GM21447 (cell line): ENCODE measurements at regions not wholly inside any gene's neighbourhood (a gene's known extent, or its start where the extent isn't known, plus 50 kb on each side); places are given as distances from the start of the nearest gene placed in this dataset.

ENCODE experiments used
- ATAC-seq: cut with Tn5 transposase; IDR thresholded peaks from one replicate; pipeline ENCODE4 v1.9.1; 2021; ENCODE audit not compliant: unreplicated experiment

- ATAC-seq = no peak
Measured at GRCh38 chr1:39107341-39108290, 81.5 kb downstream of the NDUFS5 start.

GRCh38 chr1:39109644-39110043 is 83.5 kb downstream of the NDUFS5 start:
- ATAC-seq = no peak

- no peak for ATAC-seq
Measured at GRCh38 chr1:39110325-39110851, 84.2 kb downstream of the NDUFS5 start.

- no peak for ATAC-seq
Measured at GRCh38 chr1:39110882-39111281, 84.7 kb downstream of the NDUFS5 start.

GRCh38 chr1:39113109-39113743 is 87.1 kb downstream of the NDUFS5 start:
- ATAC-seq = no peak

- no peak for ATAC-seq
Measured at GRCh38 chr1:39115271-39116110, 89.0 kb upstream of the MACF1 start.

GRCh38 chr1:39116116-39116607 is 88.3 kb upstream of the MACF1 start:
- ATAC-seq = no peak

GRCh38 chr1:39116860-39117728 is 87.4 kb upstream of the MACF1 start:
- no peak for ATAC-seq

- no peak for ATAC-seq
Measured at GRCh38 chr1:39117899-39118450, 86.5 kb upstream of the MACF1 start.

- no peak for ATAC-seq
Measured at GRCh38 chr1:39122056-39122455, 82.4 kb upstream of the MACF1 start.

- ATAC-seq = no peak
Measured at GRCh38 chr1:39124282-39124681, 80.2 kb upstream of the MACF1 start.

GRCh38 chr1:39127513-39127912 is 77.0 kb upstream of the MACF1 start:
- ATAC-seq = no peak

GRCh38 chr1:39128126-39128525 is 76.4 kb upstream of the MACF1 start:
- ATAC-seq = no peak

GRCh38 chr1:39128959-39129358 is 75.5 kb upstream of the MACF1 start:
- ATAC-seq = no peak

GRCh38 chr1:39129514-39129913 is 75.0 kb upstream of the MACF1 start:
- ATAC-seq = no peak

- ATAC-seq = no peak
Measured at GRCh38 chr1:39130325-39130724, 74.2 kb upstream of the MACF1 start.

- no peak for ATAC-seq
Measured at GRCh38 chr1:39131940-39132339, 72.6 kb upstream of the MACF1 start.

GRCh38 chr1:39132505-39133339 is 71.8 kb upstream of the MACF1 start:
- ATAC-seq = no peak

GRCh38 chr1:39133340-39133684 is 71.2 kb upstream of the MACF1 start:
- ATAC-seq = no peak
